ENCODE measurements at regions not wholly inside any gene's neighbourhood (a gene's known extent, or its start where the extent isn't known, plus 50 kb on each side); places are given as distances from the start of the nearest gene placed in this dataset.

DNA sequence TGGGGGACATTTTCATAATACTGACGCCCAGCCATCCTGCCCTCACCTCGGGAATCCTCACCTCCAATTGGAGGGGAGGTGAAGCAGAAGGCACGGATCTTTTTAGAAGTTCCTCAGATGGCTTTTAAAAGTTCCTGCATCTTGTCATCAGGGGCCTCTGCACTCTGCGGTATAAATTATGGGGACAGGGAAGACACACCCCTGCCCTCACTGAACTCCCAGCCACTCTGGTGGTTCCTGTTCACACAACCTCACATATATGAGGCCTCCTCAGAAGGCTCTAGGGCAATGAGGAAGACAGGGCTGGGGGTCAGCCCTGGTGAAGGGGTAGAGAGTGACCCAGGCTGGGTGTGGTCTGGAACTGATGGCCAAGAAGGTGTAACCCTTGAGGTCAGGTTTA lies 187.0 kb downstream of the SOD2 start:
- TF ChIP-seq SUZ12 (IDR thresholded peaks at IDR 0.05; ENCODE audit: extremely low read depth, insufficient read depth, insufficient read length) (no peak), YY1 (IDR thresholded peaks at IDR 0.05; ENCODE audit: insufficient read depth, insufficient read length) (no peak), ZNF274 (IDR thresholded peaks at IDR 0.05; ENCODE audit: low read depth, low read length) (no peak)

All from NT2/D1 (cell line).